Adrenal gland (tissue), 5 donors: ENCODE measurements at regions not wholly inside any gene's neighbourhood (a gene's known extent, or its start where the extent isn't known, plus 50 kb on each side); places are given as distances from the start of the nearest gene placed in this dataset.

Source experiments
- CTCF ChIP-seq, 6 experiments: fragments of 450-650 bp in 4 of 6; fragments of 200-600 bp in 2 of 6; sonication (generic) in 1 of 6; IDR thresholded peaks; 1 replicate in 5 of 6; 2 replicates in 1 of 6; pipeline versions ENCODE4 v1.5.1 to v1.8.0; 2016 to 2021; ENCODE audit warnings: antibody characterized with exemption in 6 of 6, mild to moderate bottlenecking in 2 of 6, moderate library complexity in 1 of 6
- POLR2A ChIP-seq, 2 donors: fragments of 450-650 bp; IDR thresholded peaks; one replicate each; pipeline ENCODE4 v1.6.1; 2017; ENCODE audit warnings: antibody characterized with exemption in 2 of 2, mild to moderate bottlenecking in 2 of 2, moderate library complexity in 1 of 2
- donor health status: DM: no; HTN: no; CAD: no.

GRCh38 chr6:117142995-117143394, 122.4 kb upstream of the VGLL2 start:
- TF ChIP-seq POLR2A (IDR thresholded peaks at IDR 0.05) (no peak), CTCF (IDR thresholded peaks at IDR 0.05) (no peak)
